Transverse colon (tissue), 4 donors: ENCODE measurements at regions not wholly inside any gene's neighbourhood (a gene's known extent, or its start where the extent isn't known, plus 50 kb on each side); places are given as distances from the start of the nearest gene placed in this dataset.

Experiments used
- DNase-seq: peaks from one replicate; pipeline ENCODE4 v3.0.0-alpha.2; 2019
- H3K27ac ChIP-seq, 4 donors: fragments of 200-600 bp; sonication (generic); 2 replicates each; pipeline ENCODE4 v1.5.1; 2016 to 2018; ENCODE audit warnings: inconsistent platforms in 4 of 4
- H3K27me3 ChIP-seq: fragments of 200-600 bp; sonication (generic); 2 replicates; pipeline ENCODE4 v1.5.1; 2017; ENCODE audit warnings: inconsistent platforms
- H3K36me3 ChIP-seq, 4 donors: fragments of 200-600 bp; sonication (generic); 2 replicates each; pipeline ENCODE4 v1.5.1; 2017 to 2019; ENCODE audit warnings: inconsistent platforms in 4 of 4
- H3K4me1 ChIP-seq, 4 donors: fragments of 200-600 bp; sonication (generic); 2 replicates each; pipeline ENCODE4 v1.5.1; 2017 to 2020; ENCODE audit warnings: inconsistent platforms in 4 of 4
- H3K4me3 ChIP-seq, 4 donors: fragments of 200-600 bp; sonication (generic); 1 replicate in 1 of 4; 2 replicates in 3 of 4; pipeline versions ENCODE4 v1.5.1 to v1.6.1; 2017 to 2019; ENCODE audit warnings: inconsistent platforms in 4 of 4
- H3K9me3 ChIP-seq, 2 donors: fragments of 200-600 bp; sonication (generic); 2 replicates each; pipeline ENCODE4 v1.5.1; 2017 to 2019; ENCODE audit warnings: inconsistent platforms in 2 of 2
- CTCF ChIP-seq, 5 experiments: fragments of 200-600 bp in 3 of 5; fragments of 450-650 bp in 2 of 5; sonication (generic) in 3 of 5; IDR thresholded peaks; 1 replicate in 2 of 5; 2 replicates in 3 of 5; pipeline ENCODE4 v1.5.1; 2016 to 2017; ENCODE audit warnings: antibody characterized with exemption in 5 of 5, inconsistent platforms in 3 of 5, mild to moderate bottlenecking in 2 of 5, moderate library complexity in 1 of 5
- EP300 ChIP-seq: sonication (generic); formaldehyde crosslinking; IDR thresholded peaks from one replicate; pipeline ENCODE4 v1.6.1; 2017; ENCODE audit warnings: antibody characterized with exemption, low read depth
- POLR2A ChIP-seq: fragments of 450-650 bp; IDR thresholded peaks from one replicate; pipeline ENCODE4 v1.6.1; 2016; ENCODE audit warnings: antibody characterized with exemption, mild to moderate bottlenecking, moderate library complexity
- POLR2AphosphoS5 ChIP-seq, 3 donors: sonication (generic); formaldehyde crosslinking; IDR thresholded peaks; one replicate each; pipeline ENCODE4 v1.6.1; 2016; ENCODE audit warnings: antibody characterized with exemption in 3 of 3
- WGBS, 2 donors: methylation state at CpG; one replicate each; pipeline ENCODE4 v1.1.5; 2018; ENCODE audit warnings: low coverage in 1 of 2; 5-methylcytosine and 5-hydroxymethylcytosine counted together
- in situ Hi-C, 4 donors: fragments of 200-750 bp; cut with MboI; loops; one replicate each; pipeline versions ENCODE4 v1.15.0 to v1.15.1; 2017; ENCODE audit warnings: low sequenced_read_pairs in 3 of 4, low pct_ligation_motif_present in 1 of 4, low pct_unique_long_range_greater_than_20kb in 1 of 4
- intact Hi-C: fragments of 100-400 bp; cut with DNase I; formaldehyde crosslinking; loops from one replicate; pipeline ENCODE4 v1.15.1; 2023; ENCODE audit warnings: low total_unique reads

GRCh38 chr2:41457026-41457425 is 590.8 kb upstream of the PKDCC start:
- no peaks in the 10 kb centered on the region for H3K4me1 ChIP-seq
- in situ Hi-C loops = no loop called here
- no peaks in the 10 kb centered on the region for H3K27me3 ChIP-seq
- TF ChIP-seq CTCF (IDR thresholded peaks at IDR 0.05) (no peak), EP300 (no peak), POLR2AphosphoS5 (IDR thresholded peaks at IDR 0.05) (no peak), POLR2A (no peak)
- intact Hi-C loops = no loop called here
- 74 to 79% methylated on average over 3 of the region's 3 CpGs for WGBS, 2 donors
- H3K9me3 ChIP-seq = no peaks in the 10 kb centered on the region
- H3K4me3 ChIP-seq = no peak overlapping the region
- H3K36me3 ChIP-seq = no peaks in the 10 kb centered on the region
- no peak for DNase-seq
- H3K27ac ChIP-seq = no peak overlapping the region

DNA sequence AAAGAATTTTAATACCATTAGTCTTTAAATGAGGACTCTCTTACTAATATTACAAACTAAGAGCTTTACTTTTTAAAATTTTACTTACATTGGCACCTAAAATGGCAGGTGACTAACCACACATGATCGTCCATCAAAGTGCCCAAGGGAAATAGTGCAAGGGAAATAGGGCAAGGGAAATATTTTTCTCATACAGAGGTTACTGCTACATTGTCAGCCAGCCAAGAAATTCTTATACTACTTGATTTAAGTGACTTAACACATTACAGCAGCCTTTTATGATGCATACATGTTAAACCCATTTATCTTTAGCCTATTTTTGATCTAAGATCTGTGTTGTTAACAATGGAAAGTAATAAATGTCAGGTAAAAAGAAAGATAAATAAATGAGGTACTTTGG is 587.2 kb upstream of the PKDCC start:
- in situ Hi-C loops (no loop called here), intact Hi-C loops (no loop called here)
- 64 to 71% methylated on average over 1 of the region's 1 CpG for WGBS, 2 donors
- TF ChIP-seq POLR2AphosphoS5 (IDR thresholded peaks at IDR 0.05) (no peak), EP300 (no peak), POLR2A (no peak)
- no peak overlapping the region for H3K4me3 ChIP-seq
- no peaks in the 10 kb centered on the region for H3K9me3 ChIP-seq
- H3K27ac ChIP-seq = no peak overlapping the region
- H3K27me3 ChIP-seq = no peaks in the 10 kb centered on the region
- no peaks in the 10 kb centered on the region for H3K4me1 ChIP-seq
- H3K36me3 ChIP-seq = no peaks in the 10 kb centered on the region
- no peak for DNase-seq

DNA sequence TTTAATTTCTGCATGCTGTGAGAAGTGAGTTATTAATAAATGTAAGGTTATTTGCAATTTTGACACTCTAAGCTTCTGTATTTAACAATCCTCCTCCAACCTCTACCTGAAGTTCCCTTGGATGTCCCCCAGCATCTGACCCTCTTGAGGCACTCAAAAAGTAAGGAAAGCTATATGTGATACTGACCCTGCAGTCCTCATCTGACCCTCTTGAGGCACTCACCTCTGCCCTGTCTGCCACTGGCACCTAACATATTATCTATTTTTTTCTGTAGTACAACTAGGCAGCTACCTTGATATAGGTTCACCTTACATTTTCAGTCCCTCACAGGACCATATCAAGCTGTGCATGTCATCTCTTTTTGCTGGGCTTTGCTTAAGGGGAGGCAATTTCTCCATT is 583.4 kb upstream of the PKDCC start:
- DNase-seq = no peak
- no peaks in the 10 kb centered on the region for H3K36me3 ChIP-seq
- H3K9me3 ChIP-seq = no peaks in the 10 kb centered on the region
- H3K27me3 ChIP-seq = no peaks in the 10 kb centered on the region
- intact Hi-C loops = no loop called here
- no peaks in the 10 kb centered on the region for H3K4me1 ChIP-seq
- in situ Hi-C loops = no loop called here
- no peak overlapping the region for H3K27ac ChIP-seq
- TF ChIP-seq POLR2A (no peak), POLR2AphosphoS5 (IDR thresholded peaks at IDR 0.05) (no peak), CTCF (IDR thresholded peaks at IDR 0.05) (no peak), EP300 (no peak)
- H3K4me3 ChIP-seq = no peak overlapping the region

GRCh38 chr2:41475959-41476358 is 571.9 kb upstream of the PKDCC start:
- in situ Hi-C loops (no loop called here), intact Hi-C loops (no loop called here)
- H3K27me3 ChIP-seq = no peaks in the 10 kb centered on the region
- H3K27ac ChIP-seq = no peak overlapping the region
- H3K4me1 ChIP-seq = no peaks in the 10 kb centered on the region
- H3K36me3 ChIP-seq = no peaks in the 10 kb centered on the region
- no peak overlapping the region for H3K4me3 ChIP-seq
- no peak for DNase-seq
- no peaks in the 10 kb centered on the region for H3K9me3 ChIP-seq
- 67% methylated on average over 3 of the region's 3 CpGs; no CpG with 5 or more reads in 1 of the 2 donors for whole genome bisulfite sequencing, 2 donors
- TF ChIP-seq POLR2A = no peak

DNA sequence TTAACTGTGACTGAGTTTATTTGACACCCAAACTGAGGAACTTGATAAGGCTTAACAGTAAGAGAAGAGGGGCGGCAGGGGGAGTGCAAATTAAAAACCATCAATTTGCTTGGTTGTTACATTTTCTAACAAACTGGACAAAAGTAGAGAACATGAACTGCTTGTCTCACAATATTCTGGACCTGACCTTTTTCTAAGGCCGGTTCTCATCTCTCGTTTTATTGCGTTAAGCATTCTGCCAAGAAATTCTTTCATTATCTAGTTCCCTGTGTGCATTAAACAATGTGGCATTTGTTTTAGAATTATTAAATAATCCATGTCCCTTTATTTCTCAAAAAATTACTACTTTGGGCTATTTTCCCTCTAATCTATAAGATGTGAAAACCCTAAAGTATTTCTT is 565.2 kb upstream of the PKDCC start:
- no peak overlapping the region for H3K4me3 ChIP-seq
- 68 to 73% methylated on average over 4 of the region's 4 CpGs for whole genome bisulfite sequencing, 2 donors
- in situ Hi-C loops = no loop called here
- intact Hi-C loops = no loop called here
- no peak overlapping the region for H3K27ac ChIP-seq
- H3K4me1 ChIP-seq = no peaks in the 10 kb centered on the region
- no peaks in the 10 kb centered on the region for H3K36me3 ChIP-seq
- no peak for DNase-seq
- no peak for TF ChIP-seq CTCF (IDR thresholded peaks at IDR 0.05)
- TF ChIP-seq POLR2AphosphoS5 (IDR thresholded peaks at IDR 0.05) = no peak
- TF ChIP-seq POLR2A = no peak
- no peak for TF ChIP-seq EP300
- no peaks in the 10 kb centered on the region for H3K27me3 ChIP-seq
- H3K9me3 ChIP-seq = peaks cover 0 to 4% of the 10 kb centered on the region in 2 donors
